ENCODE measurements at regions not wholly inside any gene's neighbourhood (a gene's known extent, or its start where the extent isn't known, plus 50 kb on each side); places are given as distances from the start of the nearest gene placed in this dataset.

- no peak for DNase-seq
- H3K4me3 ChIP-seq (ENCODE audit: insufficient read depth, low read depth, low read length, poor library complexity, severe bottlenecking) = no peak overlapping the region
- H3K4me1 ChIP-seq (ENCODE audit: control insufficient read depth, insufficient read depth, low read length, poor library complexity, severe bottlenecking) = no peaks in the 10 kb centered on the region
- H3K27ac ChIP-seq (ENCODE audit: insufficient read depth, low read length, poor library complexity, severe bottlenecking) = no peak overlapping the region
- no peaks in the 10 kb centered on the region for H3K27me3 ChIP-seq (replicated peaks; ENCODE audit: control insufficient read depth, insufficient read depth, low read length, poor library complexity, severe bottlenecking)
- H3K36me3 ChIP-seq (ENCODE audit: control insufficient read depth, insufficient read depth, low read length) = no peaks in the 10 kb centered on the region
- no peaks in the 10 kb centered on the region for H3K9me3 ChIP-seq (ENCODE audit: control insufficient read depth, low read length)
Measured at GRCh38 chr3:178306432-178307115, 229.7 kb upstream of the KCNMB2 start.

GRCh38 chr3:178308771-178309170 lies 227.5 kb upstream of the KCNMB2 start:
- no peaks in the 10 kb centered on the region for H3K9me3 ChIP-seq (ENCODE audit: control insufficient read depth, low read length)
- peaks cover 3% of the 10 kb centered on the region for H3K27me3 ChIP-seq (replicated peaks; ENCODE audit: control insufficient read depth, insufficient read depth, low read length, poor library complexity, severe bottlenecking)
- no peak overlapping the region for H3K27ac ChIP-seq (ENCODE audit: insufficient read depth, low read length, poor library complexity, severe bottlenecking)
- no peaks in the 10 kb centered on the region for H3K36me3 ChIP-seq (ENCODE audit: control insufficient read depth, insufficient read depth, low read length)
- H3K4me1 ChIP-seq (ENCODE audit: control insufficient read depth, insufficient read depth, low read length, poor library complexity, severe bottlenecking) = no peaks in the 10 kb centered on the region
- DNase-seq = no peak
- no peak overlapping the region for H3K4me3 ChIP-seq (ENCODE audit: insufficient read depth, low read depth, low read length, poor library complexity, severe bottlenecking)

GRCh38 chr3:178310949-178311348 lies 225.3 kb upstream of the KCNMB2 start:
- H3K27ac ChIP-seq (ENCODE audit: insufficient read depth, low read length, poor library complexity, severe bottlenecking) = no peak overlapping the region
- no peaks in the 10 kb centered on the region for H3K4me1 ChIP-seq (ENCODE audit: control insufficient read depth, insufficient read depth, low read length, poor library complexity, severe bottlenecking)
- DNase-seq = no peak
- no peak overlapping the region for H3K4me3 ChIP-seq (ENCODE audit: insufficient read depth, low read depth, low read length, poor library complexity, severe bottlenecking)
- H3K36me3 ChIP-seq (ENCODE audit: control insufficient read depth, insufficient read depth, low read length) = no peaks in the 10 kb centered on the region
- H3K9me3 ChIP-seq (ENCODE audit: control insufficient read depth, low read length) = no peaks in the 10 kb centered on the region
- peaks cover 3% of the 10 kb centered on the region for H3K27me3 ChIP-seq (replicated peaks; ENCODE audit: control insufficient read depth, insufficient read depth, low read length, poor library complexity, severe bottlenecking)

- H3K4me1 ChIP-seq (ENCODE audit: control insufficient read depth, insufficient read depth, low read length, poor library complexity, severe bottlenecking) = no peaks in the 10 kb centered on the region
- H3K36me3 ChIP-seq (ENCODE audit: control insufficient read depth, insufficient read depth, low read length) = no peaks in the 10 kb centered on the region
- no peak overlapping the region for H3K27ac ChIP-seq (ENCODE audit: insufficient read depth, low read length, poor library complexity, severe bottlenecking)
- no peak overlapping the region for H3K4me3 ChIP-seq (ENCODE audit: insufficient read depth, low read depth, low read length, poor library complexity, severe bottlenecking)
- peaks cover 3% of the 10 kb centered on the region for H3K27me3 ChIP-seq (replicated peaks; ENCODE audit: control insufficient read depth, insufficient read depth, low read length, poor library complexity, severe bottlenecking)
- no peak for DNase-seq
- no peaks in the 10 kb centered on the region for H3K9me3 ChIP-seq (ENCODE audit: control insufficient read depth, low read length)
Measured at GRCh38 chr3:178313716-178314115, 222.5 kb upstream of the KCNMB2 start.

GRCh38 chr3:178318340-178318739 lies 217.9 kb upstream of the KCNMB2 start:
- no peaks in the 10 kb centered on the region for H3K36me3 ChIP-seq (ENCODE audit: control insufficient read depth, insufficient read depth, low read length)
- no peaks in the 10 kb centered on the region for H3K9me3 ChIP-seq (ENCODE audit: control insufficient read depth, low read length)
- DNase-seq = no peak
- H3K4me3 ChIP-seq (ENCODE audit: insufficient read depth, low read depth, low read length, poor library complexity, severe bottlenecking) = no peak overlapping the region
- no peaks in the 10 kb centered on the region for H3K4me1 ChIP-seq (ENCODE audit: control insufficient read depth, insufficient read depth, low read length, poor library complexity, severe bottlenecking)
- H3K27me3 ChIP-seq (replicated peaks; ENCODE audit: control insufficient read depth, insufficient read depth, low read length, poor library complexity, severe bottlenecking) = no peaks in the 10 kb centered on the region
- no peak overlapping the region for H3K27ac ChIP-seq (ENCODE audit: insufficient read depth, low read length, poor library complexity, severe bottlenecking)

- no peak overlapping the region for H3K4me3 ChIP-seq (ENCODE audit: insufficient read depth, low read depth, low read length, poor library complexity, severe bottlenecking)
- DNase-seq = no peak
- H3K27ac ChIP-seq (ENCODE audit: insufficient read depth, low read length, poor library complexity, severe bottlenecking) = no peak overlapping the region
- no peaks in the 10 kb centered on the region for H3K36me3 ChIP-seq (ENCODE audit: control insufficient read depth, insufficient read depth, low read length)
- H3K9me3 ChIP-seq (ENCODE audit: control insufficient read depth, low read length) = no peaks in the 10 kb centered on the region
- H3K4me1 ChIP-seq (ENCODE audit: control insufficient read depth, insufficient read depth, low read length, poor library complexity, severe bottlenecking) = no peaks in the 10 kb centered on the region
- no peaks in the 10 kb centered on the region for H3K27me3 ChIP-seq (replicated peaks; ENCODE audit: control insufficient read depth, insufficient read depth, low read length, poor library complexity, severe bottlenecking)
Measured at GRCh38 chr3:178318941-178319816, 217.1 kb upstream of the KCNMB2 start.

GRCh38 chr3:178320456-178321351 lies 215.5 kb upstream of the KCNMB2 start:
- Histone ChIP-seq H3K27ac (ENCODE audit: insufficient read depth, low read length, poor library complexity, severe bottlenecking) (no peak overlapping the region), H3K27me3 (replicated peaks; ENCODE audit: control insufficient read depth, insufficient read depth, low read length, poor library complexity, severe bottlenecking) (no peaks in the 10 kb centered on the region), H3K4me1 (ENCODE audit: control insufficient read depth, insufficient read depth, low read length, poor library complexity, severe bottlenecking) (no peaks in the 10 kb centered on the region), H3K9me3 (ENCODE audit: control insufficient read depth, low read length) (no peaks in the 10 kb centered on the region), H3K36me3 (ENCODE audit: control insufficient read depth, insufficient read depth, low read length) (no peaks in the 10 kb centered on the region), H3K4me3 (ENCODE audit: insufficient read depth, low read depth, low read length, poor library complexity, severe bottlenecking) (no peak overlapping the region)
- DNase-seq = no peak

GRCh38 chr3:178324356-178324755 lies 211.9 kb upstream of the KCNMB2 start:
- Histone ChIP-seq H3K9me3 (ENCODE audit: control insufficient read depth, low read length) (no peaks in the 10 kb centered on the region), H3K4me3 (ENCODE audit: insufficient read depth, low read depth, low read length, poor library complexity, severe bottlenecking) (no peak overlapping the region), H3K4me1 (ENCODE audit: control insufficient read depth, insufficient read depth, low read length, poor library complexity, severe bottlenecking) (no peaks in the 10 kb centered on the region), H3K27me3 (replicated peaks; ENCODE audit: control insufficient read depth, insufficient read depth, low read length, poor library complexity, severe bottlenecking) (no peaks in the 10 kb centered on the region), H3K27ac (ENCODE audit: insufficient read depth, low read length, poor library complexity, severe bottlenecking) (no peak overlapping the region), H3K36me3 (ENCODE audit: control insufficient read depth, insufficient read depth, low read length) (no peaks in the 10 kb centered on the region)
- DNase-seq = no peak

GRCh38 chr3:178325330-178325729 lies 210.9 kb upstream of the KCNMB2 start:
- Histone ChIP-seq H3K36me3 (ENCODE audit: control insufficient read depth, insufficient read depth, low read length) (no peaks in the 10 kb centered on the region), H3K9me3 (ENCODE audit: control insufficient read depth, low read length) (no peaks in the 10 kb centered on the region), H3K4me1 (ENCODE audit: control insufficient read depth, insufficient read depth, low read length, poor library complexity, severe bottlenecking) (no peaks in the 10 kb centered on the region), H3K27me3 (replicated peaks; ENCODE audit: control insufficient read depth, insufficient read depth, low read length, poor library complexity, severe bottlenecking) (no peaks in the 10 kb centered on the region), H3K27ac (ENCODE audit: insufficient read depth, low read length, poor library complexity, severe bottlenecking) (no peak overlapping the region), H3K4me3 (ENCODE audit: insufficient read depth, low read depth, low read length, poor library complexity, severe bottlenecking) (no peak overlapping the region)
- DNase-seq = no peak
